Tibial nerve (tissue), 4 donors: ENCODE measurements at regions not wholly inside any gene's neighbourhood (a gene's known extent, or its start where the extent isn't known, plus 50 kb on each side); places are given as distances from the start of the nearest gene placed in this dataset.
"Not testable (repeated sequence)": the region's sequence is repeated elsewhere in the genome, so short reads cannot be mapped to it uniquely, and the experiment has no call there.

Experiments
- DNase-seq, 2 donors: peaks; one replicate each; pipeline ENCODE4 v3.0.0-alpha.2; 2019; ENCODE audit warnings: low spot score in 2 of 2
- H3K27ac ChIP-seq, 4 donors: fragments of 200-600 bp; sonication (generic) in 3 of 4; one replicate each; pipeline ENCODE4 v1.5.1; 2017 to 2019; ENCODE audit warnings: mild to moderate bottlenecking in 1 of 4
- H3K27me3 ChIP-seq, 2 donors: fragments of 200-600 bp; sonication (generic) in 1 of 2; one replicate each; pipeline versions ENCODE4 v1.5.1 to v1.6.0; 2017 to 2019
- H3K36me3 ChIP-seq, 3 donors: fragments of 200-600 bp; sonication (generic); one replicate each; pipeline ENCODE4 v1.5.1; 2018 to 2019
- H3K4me1 ChIP-seq, 4 donors: fragments of 200-600 bp; sonication (generic) in 3 of 4; one replicate each; pipeline ENCODE4 v1.5.1; 2017 to 2019
- H3K4me3 ChIP-seq, 4 donors: fragments of 200-600 bp; sonication (generic) in 3 of 4; one replicate each; pipeline ENCODE4 v1.5.1; 2017 to 2019; ENCODE audit warnings: mild to moderate bottlenecking in 1 of 4, moderate library complexity in 1 of 4
- H3K9me3 ChIP-seq, 4 donors: fragments of 200-600 bp; sonication (generic) in 3 of 4; one replicate each; pipeline ENCODE4 v1.5.1; 2017 to 2019
- EP300 ChIP-seq, 2 donors: sonication (generic); formaldehyde crosslinking; IDR thresholded peaks; one replicate each; pipeline ENCODE4 v1.6.1; 2017; ENCODE audit warnings: antibody characterized with exemption in 2 of 2, mild to moderate bottlenecking in 1 of 2
- POLR2A ChIP-seq, 2 donors: fragments of 450-650 bp; IDR thresholded peaks; one replicate each; pipeline ENCODE4 v1.6.1; 2017; ENCODE audit warnings: antibody characterized with exemption in 2 of 2, mild to moderate bottlenecking in 2 of 2, moderate library complexity in 2 of 2
- WGBS, 2 donors: methylation state at CpG; one replicate each; pipeline ENCODE4 v1.1.5; 2018; 5-methylcytosine and 5-hydroxymethylcytosine counted together
- TF ChIP-seq, protein P1 (sequence below), 5 experiments: fragments of 200-600 bp in 3 of 5; fragments of 450-650 bp in 2 of 5; sonication (generic) in 3 of 5; IDR thresholded peaks; one replicate each; pipeline ENCODE4 v1.5.1; 2016 to 2019; ENCODE audit warnings: antibody characterized with exemption in 5 of 5, mild to moderate bottlenecking in 3 of 5, moderate library complexity in 2 of 5

DNA sequence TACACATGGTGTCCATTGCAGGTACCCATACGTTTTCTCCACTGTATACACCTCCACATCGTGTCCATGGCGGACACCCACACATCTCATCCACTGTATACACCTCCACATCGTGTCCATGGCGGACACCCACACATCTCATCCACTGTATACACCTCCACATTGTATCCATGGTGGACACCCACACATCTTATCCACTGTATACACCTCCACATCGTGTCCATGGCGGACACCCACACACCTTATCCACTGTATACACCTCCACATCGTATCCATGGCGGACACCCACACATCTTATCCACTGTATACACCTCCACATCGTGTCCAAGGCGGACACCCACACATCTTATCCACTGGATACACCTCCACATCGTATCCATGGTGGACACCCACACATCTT is 50.4 kb upstream of the TTC34 start:
- H3K27ac ChIP-seq, H3K9me3 ChIP-seq, H3K4me3 ChIP-seq, H3K36me3 ChIP-seq, DNase-seq, H3K4me1 ChIP-seq: not testable (repeated sequence)
- peaks cover 0 to 35% of the 10 kb centered on the region in 2 donors for H3K27me3 ChIP-seq
- 88 to 92% methylated on average over 12 of the region's 12 CpGs for WGBS, 2 donors

DNA sequence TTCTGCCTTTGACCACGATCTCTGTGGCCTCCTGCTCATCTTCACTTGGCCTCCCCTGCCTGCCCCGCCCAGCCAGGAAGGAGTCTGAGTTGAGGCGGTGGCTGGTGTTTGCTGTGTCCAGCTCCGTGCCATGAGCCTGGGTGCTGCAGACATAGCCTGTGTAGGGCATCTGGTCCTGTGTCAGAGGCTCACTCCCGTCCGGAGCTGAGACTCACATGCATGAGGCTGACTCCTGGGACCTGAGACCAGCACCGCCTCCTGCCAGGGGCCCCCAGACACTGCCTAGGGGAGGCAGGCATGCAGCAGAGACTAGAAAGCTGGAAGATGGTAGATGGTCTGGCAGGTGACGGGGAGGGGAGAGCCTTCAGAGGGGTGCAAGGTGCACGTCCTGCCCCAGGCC is 52.2 kb upstream of the TTC34 start:
- DNase-seq, result no peak
- 81 to 83% methylated on average over 8 to 9 of the region's 9 CpGs for WGBS, 2 donors
- Histone ChIP-seq H3K9me3 (no peaks in the 10 kb centered on the region), H3K27me3 (peaks cover 0 to 50% of the 10 kb centered on the region in 2 donors), H3K27ac (no peak overlapping the region), H3K4me1 (no peaks in the 10 kb centered on the region), H3K36me3 (no peaks in the 10 kb centered on the region), H3K4me3 (no peak overlapping the region)
- no peak for TF ChIP-seq POLR2A (IDR thresholded peaks at IDR 0.05)
- TF ChIP-seq EP300 (IDR thresholded peaks at IDR 0.05), result no peak
- TF ChIP-seq, protein P1, sequence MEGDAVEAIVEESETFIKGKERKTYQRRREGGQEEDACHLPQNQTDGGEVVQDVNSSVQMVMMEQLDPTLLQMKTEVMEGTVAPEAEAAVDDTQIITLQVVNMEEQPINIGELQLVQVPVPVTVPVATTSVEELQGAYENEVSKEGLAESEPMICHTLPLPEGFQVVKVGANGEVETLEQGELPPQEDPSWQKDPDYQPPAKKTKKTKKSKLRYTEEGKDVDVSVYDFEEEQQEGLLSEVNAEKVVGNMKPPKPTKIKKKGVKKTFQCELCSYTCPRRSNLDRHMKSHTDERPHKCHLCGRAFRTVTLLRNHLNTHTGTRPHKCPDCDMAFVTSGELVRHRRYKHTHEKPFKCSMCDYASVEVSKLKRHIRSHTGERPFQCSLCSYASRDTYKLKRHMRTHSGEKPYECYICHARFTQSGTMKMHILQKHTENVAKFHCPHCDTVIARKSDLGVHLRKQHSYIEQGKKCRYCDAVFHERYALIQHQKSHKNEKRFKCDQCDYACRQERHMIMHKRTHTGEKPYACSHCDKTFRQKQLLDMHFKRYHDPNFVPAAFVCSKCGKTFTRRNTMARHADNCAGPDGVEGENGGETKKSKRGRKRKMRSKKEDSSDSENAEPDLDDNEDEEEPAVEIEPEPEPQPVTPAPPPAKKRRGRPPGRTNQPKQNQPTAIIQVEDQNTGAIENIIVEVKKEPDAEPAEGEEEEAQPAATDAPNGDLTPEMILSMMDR (IDR thresholded peaks at IDR 0.05), result no peak

DNA sequence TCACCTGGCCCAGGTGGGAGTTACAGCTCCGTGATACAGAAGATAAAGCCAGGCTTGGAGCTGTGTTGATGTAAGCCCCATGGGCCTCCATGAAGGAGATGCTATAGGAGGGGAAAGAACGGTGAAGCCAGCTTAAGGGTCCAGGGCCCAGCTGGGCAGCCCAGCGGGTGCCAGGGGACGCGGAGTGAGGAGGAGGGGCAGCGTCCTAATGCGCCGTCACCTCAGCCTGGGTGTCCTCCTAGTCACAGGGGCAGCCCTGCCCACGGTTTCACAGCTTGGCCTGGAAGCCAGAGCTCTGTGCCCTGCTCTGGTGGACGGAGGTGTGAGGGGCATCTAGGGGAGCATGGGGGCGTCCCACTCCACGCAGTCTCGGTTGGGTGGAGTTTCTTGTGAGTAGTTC is 52.7 kb upstream of the TTC34 start:
- WGBS, 2 donors, result 79 to 89% methylated on average over 13 of the region's 13 CpGs
- no peak for DNase-seq
- Histone ChIP-seq H3K4me1 (no peaks in the 10 kb centered on the region), H3K36me3 (no peaks in the 10 kb centered on the region), H3K9me3 (no peaks in the 10 kb centered on the region), H3K4me3 (no peak overlapping the region), H3K27me3 (peaks cover 0 to 50% of the 10 kb centered on the region in 2 donors), H3K27ac (no peak overlapping the region)
- TF ChIP-seq, protein P1 (IDR thresholded peaks at IDR 0.05), result no peak
- TF ChIP-seq POLR2A (IDR thresholded peaks at IDR 0.05) (no peak), EP300 (IDR thresholded peaks at IDR 0.05) (no peak)

- Histone ChIP-seq H3K36me3 (no peaks in the 10 kb centered on the region), H3K27me3 (peaks cover 0 to 50% of the 10 kb centered on the region in 2 donors), H3K27ac (no peak overlapping the region), H3K4me1 (no peaks in the 10 kb centered on the region), H3K4me3 (no peak overlapping the region), H3K9me3 (no peaks in the 10 kb centered on the region)
- WGBS, 2 donors, result 67 to 69% methylated on average over 9 to 11 of the region's 11 CpGs
- TF ChIP-seq POLR2A (IDR thresholded peaks at IDR 0.05) (no peak), EP300 (IDR thresholded peaks at IDR 0.05) (no peak)
- TF ChIP-seq, protein P1 (IDR thresholded peaks at IDR 0.05), result no peak
- no peak for DNase-seq
Observed at GRCh38 chr1:2854611-2855010, 53.1 kb upstream of the TTC34 start.

DNA sequence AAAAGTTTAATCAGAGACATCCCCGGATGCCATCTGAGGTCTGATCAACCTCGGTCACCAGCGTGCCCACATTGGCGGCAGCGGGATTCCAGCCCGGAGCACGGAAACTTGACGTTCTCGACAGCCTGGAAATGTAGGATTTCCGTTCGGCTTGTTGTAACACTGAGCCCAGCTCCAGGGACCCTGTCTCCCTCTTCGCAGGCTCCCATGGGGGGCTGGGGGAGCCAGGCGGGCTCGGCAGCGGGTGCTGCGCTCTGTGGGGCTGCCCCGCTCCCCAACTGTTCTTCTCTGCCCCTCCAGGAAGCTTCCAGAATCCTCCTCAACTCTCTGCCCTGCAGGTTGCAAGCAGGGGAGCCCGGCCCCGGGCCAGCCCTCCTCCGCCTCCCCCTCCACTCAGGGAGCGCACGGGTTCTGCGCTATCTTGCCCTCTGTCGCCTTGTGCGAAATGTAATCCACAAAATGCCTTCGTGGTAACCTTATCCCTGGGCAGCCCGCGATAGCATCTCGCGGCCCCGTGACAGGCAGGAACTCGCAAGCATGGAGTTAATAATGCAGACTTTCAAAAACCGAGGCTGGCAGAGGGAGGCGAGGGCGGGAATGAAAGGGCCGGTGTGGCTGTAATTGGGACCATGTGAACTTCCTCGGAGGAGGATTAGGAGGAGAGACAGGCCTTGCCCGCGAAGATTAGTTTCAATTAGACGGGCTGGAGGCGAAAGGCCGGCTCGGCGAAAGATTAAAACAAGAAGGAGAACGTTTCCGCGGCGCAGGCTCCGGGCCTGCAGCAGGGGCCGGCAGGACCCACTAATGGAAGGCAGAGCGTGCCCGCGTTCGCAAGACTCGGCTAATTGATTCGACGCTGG is 53.9 kb upstream of the TTC34 start:
- H3K4me3 ChIP-seq, result no peak overlapping the region

More for the DNA sequence above, 53.9 kb upstream of the TTC34 start:
- H3K27me3 ChIP-seq, result peaks cover 0 to 50% of the 10 kb centered on the region in 2 donors
- H3K4me1 ChIP-seq, result no peaks in the 10 kb centered on the region
- no peak overlapping the region for H3K27ac ChIP-seq
- 61 to 63% methylated on average over 57 of the region's 57 CpGs for WGBS, 2 donors
- no peaks in the 10 kb centered on the region for H3K9me3 ChIP-seq
- DNase-seq, result no peak
- TF ChIP-seq, protein P1 (IDR thresholded peaks at IDR 0.05), result no peak
- TF ChIP-seq POLR2A (IDR thresholded peaks at IDR 0.05) (no peak), EP300 (IDR thresholded peaks at IDR 0.05) (no peak)
- no peaks in the 10 kb centered on the region for H3K36me3 ChIP-seq
